ENCODE measurements at regions not wholly inside any gene's neighbourhood (a gene's known extent, or its start where the extent isn't known, plus 50 kb on each side); places are given as distances from the start of the nearest gene placed in this dataset.

DNA sequence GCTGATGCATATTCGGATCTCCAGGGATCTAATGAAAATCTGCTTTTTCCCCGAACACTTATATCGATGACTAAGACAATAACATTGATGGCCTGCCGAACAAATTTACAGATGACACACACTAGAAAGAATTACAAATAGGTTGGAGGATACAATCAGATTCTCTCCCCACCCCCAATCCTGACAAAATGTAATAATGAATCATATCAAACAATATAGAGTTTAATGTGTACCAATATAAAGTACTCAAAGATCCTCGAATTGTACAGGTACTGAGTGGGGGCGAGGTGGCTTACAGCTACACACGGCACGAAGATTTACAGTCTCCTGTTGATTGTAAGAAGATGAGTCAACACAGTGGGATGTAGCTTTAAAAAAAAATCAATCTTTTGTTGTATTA lies 182.7 kb upstream of the MKLN1 start:
- DNase-seq (no peak), ATAC-seq (no peak)
- H3K9me3 ChIP-seq = no peaks in the 10 kb centered on the region
- H3K4me1 ChIP-seq = no peaks in the 10 kb centered on the region
- intact Hi-C loops (cut with DNase I) = no loop called here
- no peaks in the 10 kb centered on the region for H3K36me3 ChIP-seq
- no peak overlapping the region for H3K27ac ChIP-seq
- H3K27me3 ChIP-seq = no peaks in the 10 kb centered on the region
- TF ChIP-seq, protein P1, sequence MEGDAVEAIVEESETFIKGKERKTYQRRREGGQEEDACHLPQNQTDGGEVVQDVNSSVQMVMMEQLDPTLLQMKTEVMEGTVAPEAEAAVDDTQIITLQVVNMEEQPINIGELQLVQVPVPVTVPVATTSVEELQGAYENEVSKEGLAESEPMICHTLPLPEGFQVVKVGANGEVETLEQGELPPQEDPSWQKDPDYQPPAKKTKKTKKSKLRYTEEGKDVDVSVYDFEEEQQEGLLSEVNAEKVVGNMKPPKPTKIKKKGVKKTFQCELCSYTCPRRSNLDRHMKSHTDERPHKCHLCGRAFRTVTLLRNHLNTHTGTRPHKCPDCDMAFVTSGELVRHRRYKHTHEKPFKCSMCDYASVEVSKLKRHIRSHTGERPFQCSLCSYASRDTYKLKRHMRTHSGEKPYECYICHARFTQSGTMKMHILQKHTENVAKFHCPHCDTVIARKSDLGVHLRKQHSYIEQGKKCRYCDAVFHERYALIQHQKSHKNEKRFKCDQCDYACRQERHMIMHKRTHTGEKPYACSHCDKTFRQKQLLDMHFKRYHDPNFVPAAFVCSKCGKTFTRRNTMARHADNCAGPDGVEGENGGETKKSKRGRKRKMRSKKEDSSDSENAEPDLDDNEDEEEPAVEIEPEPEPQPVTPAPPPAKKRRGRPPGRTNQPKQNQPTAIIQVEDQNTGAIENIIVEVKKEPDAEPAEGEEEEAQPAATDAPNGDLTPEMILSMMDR (IDR thresholded peaks at IDR 0.05) = no peak
- H3K4me3 ChIP-seq = no peak overlapping the region

DNA sequence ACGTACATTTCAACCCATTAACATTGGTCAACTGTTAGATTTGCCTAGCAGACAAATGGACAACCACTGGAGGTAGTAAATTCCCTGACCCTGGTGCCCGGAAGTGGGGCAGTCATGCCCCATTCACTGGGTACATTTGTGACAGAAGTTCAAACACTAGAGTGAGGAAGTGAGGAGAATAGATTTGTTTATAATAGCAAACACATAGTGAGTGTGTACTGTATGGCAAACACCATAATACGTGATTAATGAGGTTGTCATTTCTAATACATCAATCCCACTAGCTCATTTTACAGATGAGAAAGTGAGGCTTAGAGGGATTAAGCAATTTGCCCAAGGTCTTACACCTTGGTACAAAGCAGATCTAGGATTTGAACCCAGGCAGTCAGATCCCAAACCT lies 181.9 kb upstream of the MKLN1 start:
- Histone ChIP-seq H3K4me3 (no peak overlapping the region), H3K9me3 (no peaks in the 10 kb centered on the region), H3K36me3 (no peaks in the 10 kb centered on the region), H3K27me3 (no peaks in the 10 kb centered on the region), H3K4me1 (no peaks in the 10 kb centered on the region), H3K27ac (no peak overlapping the region)
- intact Hi-C loops (cut with DNase I) = no loop called here
- DNase-seq (no peak), ATAC-seq (no peak)
- TF ChIP-seq, protein P1 (IDR thresholded peaks at IDR 0.05) = no peak

DNA sequence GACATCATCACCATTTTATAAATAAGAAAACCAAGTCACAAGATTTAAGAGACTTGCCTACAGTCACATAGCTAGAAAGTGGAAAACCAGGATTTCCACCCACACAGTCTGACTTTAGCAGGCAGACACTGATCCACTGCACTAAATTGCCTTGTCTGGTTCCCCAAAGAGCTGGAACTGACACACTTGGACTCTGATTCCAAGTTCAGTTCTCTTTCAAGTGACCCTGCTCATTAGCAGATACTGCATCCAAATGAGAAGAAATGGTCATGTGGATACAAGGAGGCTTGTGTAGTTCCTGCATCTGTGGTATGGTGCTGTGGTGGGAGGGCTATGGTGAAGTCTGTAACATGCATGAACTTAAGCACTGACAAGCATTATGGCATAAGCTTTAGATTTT lies 180.1 kb upstream of the MKLN1 start:
- Histone ChIP-seq H3K4me1 (no peaks in the 10 kb centered on the region), H3K27me3 (no peaks in the 10 kb centered on the region), H3K27ac (no peak overlapping the region), H3K4me3 (no peak overlapping the region), H3K9me3 (no peaks in the 10 kb centered on the region), H3K36me3 (no peaks in the 10 kb centered on the region)
- ATAC-seq (no peak), DNase-seq (no peak)
- TF ChIP-seq, protein P1 (IDR thresholded peaks at IDR 0.05) = no peak
- intact Hi-C loops (cut with DNase I) = no loop called here

DNA sequence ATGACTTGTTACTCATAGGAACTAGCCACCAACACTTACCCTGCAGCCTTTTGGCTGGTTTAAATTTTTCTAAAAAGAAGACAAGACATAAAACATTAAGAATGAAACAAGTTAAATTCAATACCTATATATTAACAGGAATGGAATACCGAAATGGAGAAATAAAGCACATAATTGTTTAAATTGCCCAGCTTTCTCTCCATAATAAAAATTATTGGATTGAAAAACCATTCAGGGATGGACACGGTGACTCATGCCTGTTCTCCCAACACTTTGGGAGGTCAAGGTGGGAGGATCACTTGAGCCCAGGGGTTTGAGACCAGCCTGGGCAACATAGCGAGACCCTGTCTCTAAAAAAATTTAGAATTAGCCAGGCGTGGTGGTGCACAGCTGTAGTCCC lies 179.4 kb upstream of the MKLN1 start:
- TF ChIP-seq, protein P1 (IDR thresholded peaks at IDR 0.05) = no peak
- no peaks in the 10 kb centered on the region for H3K27me3 ChIP-seq
- no peaks in the 10 kb centered on the region for H3K4me1 ChIP-seq
- no peak for ATAC-seq
- no peak overlapping the region for H3K4me3 ChIP-seq
- H3K36me3 ChIP-seq = no peaks in the 10 kb centered on the region
- H3K9me3 ChIP-seq = no peaks in the 10 kb centered on the region
- H3K27ac ChIP-seq = no peak overlapping the region
- DNase-seq = no peak
- intact Hi-C loops (cut with DNase I) = no loop called here

DNA sequence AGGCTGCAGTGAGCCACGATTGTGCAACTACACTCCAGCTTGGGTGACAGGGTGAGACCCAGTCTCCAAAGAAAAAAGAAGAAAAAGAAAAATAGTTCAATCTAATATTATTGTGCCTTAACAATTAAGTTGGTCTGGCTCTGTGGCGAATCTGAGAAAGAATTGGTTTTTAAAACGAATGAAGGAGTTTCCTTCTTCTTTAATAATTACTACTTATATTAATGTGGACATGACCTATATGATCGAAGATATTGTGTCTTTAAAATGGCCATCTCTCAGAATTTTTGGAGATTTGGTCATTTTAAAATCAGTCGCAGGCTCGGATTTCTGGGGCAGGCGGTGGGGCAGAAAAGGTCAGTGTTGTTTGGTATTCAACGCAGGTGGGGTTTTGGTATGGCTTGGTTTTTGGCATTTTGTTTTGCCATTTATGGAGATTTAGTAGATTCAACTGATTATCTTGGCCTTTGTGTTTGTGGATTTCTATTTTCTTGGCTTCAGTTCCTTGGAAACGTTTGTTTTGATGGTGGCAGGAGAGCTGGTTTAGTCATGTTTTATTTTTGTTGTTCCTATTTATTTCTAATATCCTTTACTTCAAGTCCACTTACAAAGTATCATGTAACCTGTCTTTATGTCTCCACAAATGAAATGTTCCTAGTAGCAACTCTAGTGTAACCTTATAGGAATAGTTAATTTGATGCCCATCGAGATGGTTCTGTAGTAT lies 178.8 kb upstream of the MKLN1 start:
- ATAC-seq = no peak
- Histone ChIP-seq H3K27ac (no peak overlapping the region), H3K4me3 (no peak overlapping the region), H3K36me3 (no peaks in the 10 kb centered on the region), H3K9me3 (no peaks in the 10 kb centered on the region), H3K27me3 (no peaks in the 10 kb centered on the region), H3K4me1 (no peaks in the 10 kb centered on the region)
- intact Hi-C loops (cut with DNase I) = no loop called here
- DNase-seq = no peak
- TF ChIP-seq, protein P1 (IDR thresholded peaks at IDR 0.05) = no peak

DNA sequence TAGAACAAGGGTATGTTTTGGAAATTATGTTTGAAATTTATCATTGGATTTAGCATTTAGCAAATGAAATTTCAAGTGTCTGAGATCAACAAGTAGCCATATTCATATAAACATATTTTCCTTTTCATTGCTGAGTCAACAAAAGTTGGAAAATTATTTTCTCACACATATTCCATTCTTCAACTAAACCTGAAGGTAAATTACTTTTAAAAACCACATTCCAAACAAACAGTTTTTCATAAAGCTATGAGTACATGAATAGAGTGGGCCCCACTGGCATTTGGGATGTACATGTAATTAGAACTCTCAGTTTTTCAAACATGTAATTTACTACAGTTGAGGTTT lies 178.3 kb upstream of the MKLN1 start:
- intact Hi-C loops (cut with DNase I) = no loop called here
- no peaks in the 10 kb centered on the region for H3K36me3 ChIP-seq
- no peaks in the 10 kb centered on the region for H3K4me1 ChIP-seq
- H3K27ac ChIP-seq = no peak overlapping the region
- H3K4me3 ChIP-seq = no peak overlapping the region
- H3K27me3 ChIP-seq = no peaks in the 10 kb centered on the region
- ATAC-seq = no peak
- DNase-seq = no peak
- no peaks in the 10 kb centered on the region for H3K9me3 ChIP-seq
- TF ChIP-seq, protein P1 (IDR thresholded peaks at IDR 0.05) = no peak
